Daoy (cell line): ENCODE measurements at regions not wholly inside any gene's neighbourhood (a gene's known extent, or its start where the extent isn't known, plus 50 kb on each side); places are given as distances from the start of the nearest gene placed in this dataset.

Experiments
- DNase-seq: peaks from one replicate; pipeline ENCODE4 v3.0.0-alpha.2; 2015; ENCODE audit warnings: low read depth

GRCh38 chr7:67683628-67684027, 687.0 kb downstream of the TYW1 start:
- no peak for DNase-seq

DNA sequence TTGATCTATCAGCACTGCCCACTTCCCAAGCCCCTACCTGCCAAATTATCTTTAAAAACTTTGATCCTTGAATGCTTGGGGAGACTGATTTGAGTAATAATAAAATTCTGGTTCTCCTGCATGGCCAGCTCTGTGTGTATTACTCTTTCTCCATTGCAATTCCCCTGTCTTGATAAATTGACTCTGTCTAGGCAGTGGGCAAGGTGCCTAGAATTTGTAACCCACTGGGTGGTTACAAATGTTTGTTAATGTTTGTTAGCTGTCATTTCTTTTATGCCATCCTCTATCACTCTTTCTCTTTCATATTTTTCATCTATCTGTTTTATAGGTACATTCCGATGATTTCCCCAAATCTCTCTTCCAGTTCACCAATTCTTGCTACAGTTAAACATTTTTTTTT, 694.1 kb downstream of the TYW1 start:
- no peak for DNase-seq

DNA sequence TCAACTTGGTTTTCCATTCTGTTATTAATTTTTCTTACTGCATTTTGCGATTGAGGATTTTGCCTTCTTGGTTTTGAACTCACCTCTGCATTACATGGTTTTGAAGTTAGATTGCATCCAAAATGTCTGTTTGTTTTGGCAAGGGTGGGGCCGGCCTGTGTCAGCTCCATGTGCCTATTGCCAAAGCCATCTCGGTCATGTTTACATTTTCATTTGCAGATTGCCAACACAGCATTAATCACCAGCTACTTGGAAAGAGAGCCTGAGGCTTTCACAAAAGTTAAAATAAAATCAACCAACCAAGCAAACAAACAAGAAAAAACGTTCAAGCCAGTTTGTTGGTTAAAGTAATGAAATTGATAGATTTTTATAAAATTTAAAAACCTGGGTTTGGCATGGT, 695.8 kb downstream of the TYW1 start:
- no peak for DNase-seq

DNA sequence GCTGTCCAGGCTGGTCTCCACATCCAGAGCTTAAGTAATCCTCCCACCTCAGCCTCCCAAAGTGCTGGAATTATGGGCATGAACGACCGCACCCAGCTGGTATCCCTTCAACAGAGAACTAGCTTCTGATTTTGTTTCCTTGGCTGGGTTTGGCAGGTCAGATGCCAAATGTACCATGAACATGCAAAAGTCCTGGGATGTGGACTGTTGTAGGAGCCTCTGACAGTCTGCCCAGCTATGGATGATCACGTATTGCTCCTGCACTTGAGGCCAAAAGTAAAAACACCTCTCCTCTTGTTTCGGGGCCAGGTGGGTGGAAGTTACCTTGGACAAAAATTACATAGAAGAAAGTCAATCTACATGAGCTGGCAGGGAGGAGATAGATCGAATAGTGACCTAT, 699.5 kb downstream of the TYW1 start:
- DNase-seq: no peak

DNA sequence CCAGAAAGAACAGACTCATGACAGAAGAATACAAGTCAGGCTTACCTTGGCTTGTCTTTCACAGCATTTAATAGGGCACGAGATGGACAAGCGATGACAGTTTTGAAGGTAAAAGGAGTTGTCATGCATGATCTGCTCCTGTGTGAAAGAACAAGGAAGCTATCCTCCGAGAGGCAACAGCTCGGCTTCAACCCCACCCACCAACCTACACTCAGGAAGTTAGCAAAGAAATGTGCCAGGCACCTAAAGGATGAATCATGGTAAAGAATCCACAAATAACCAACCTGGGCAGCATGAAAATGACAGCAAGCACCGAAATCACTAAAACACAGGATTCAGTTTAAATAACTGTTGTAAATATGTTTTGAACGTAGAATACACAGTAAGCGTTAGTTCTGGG, 700.2 kb downstream of the TYW1 start:
- no peak for DNase-seq

GRCh38 chr7:67698354-67698753, 701.7 kb downstream of the TYW1 start:
- DNase-seq: no peak

GRCh38 chr7:67705850-67706249, 709.2 kb downstream of the TYW1 start:
- DNase-seq: no peak

GRCh38 chr7:67711706-67712105, 715.1 kb downstream of the TYW1 start:
- DNase-seq: no peak

- no peak for DNase-seq
These were observed 716.9 kb downstream of the TYW1 start for GRCh38 chr7:67713451-67714056.

DNA sequence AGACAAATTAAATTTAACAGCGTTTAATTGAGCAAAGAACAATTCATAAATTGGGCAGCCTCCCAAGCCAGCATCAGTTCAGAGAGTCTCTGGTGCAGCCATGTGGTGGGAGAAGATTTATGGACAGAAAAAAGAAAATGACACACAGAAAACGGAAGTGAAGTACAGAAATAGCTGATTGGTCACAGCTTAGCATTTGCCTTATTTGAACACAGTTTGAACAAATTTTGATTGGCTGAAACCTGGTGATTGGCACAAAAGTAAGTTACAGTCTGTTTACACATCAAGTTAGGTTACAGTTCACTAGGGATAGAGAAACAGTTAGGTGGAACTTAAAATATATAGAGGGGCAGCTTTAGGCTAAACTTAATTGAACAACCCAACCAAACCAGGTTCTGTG, 720.1 kb downstream of the TYW1 start:
- no peak for DNase-seq

DNA sequence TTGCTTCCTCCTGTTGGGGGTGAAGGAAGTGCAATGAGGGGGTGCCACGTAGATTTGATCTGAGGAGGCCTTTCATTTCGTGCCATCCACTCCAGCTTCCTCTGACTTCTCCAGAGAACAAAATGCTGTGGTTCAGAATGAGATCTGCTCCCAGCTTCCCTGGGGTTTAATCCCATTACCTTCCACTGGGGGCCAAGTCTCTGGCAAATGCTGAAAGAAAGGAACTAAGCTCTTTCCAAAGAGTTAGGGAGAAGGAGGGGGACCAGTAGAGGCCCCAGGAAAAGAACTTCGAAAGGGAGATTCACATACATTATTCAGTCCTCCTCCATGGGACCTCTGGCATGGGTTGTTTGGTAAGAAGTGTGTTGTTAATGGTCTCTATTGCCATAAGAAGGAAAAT, 727.0 kb downstream of the TYW1 start:
- no peak for DNase-seq

DNA sequence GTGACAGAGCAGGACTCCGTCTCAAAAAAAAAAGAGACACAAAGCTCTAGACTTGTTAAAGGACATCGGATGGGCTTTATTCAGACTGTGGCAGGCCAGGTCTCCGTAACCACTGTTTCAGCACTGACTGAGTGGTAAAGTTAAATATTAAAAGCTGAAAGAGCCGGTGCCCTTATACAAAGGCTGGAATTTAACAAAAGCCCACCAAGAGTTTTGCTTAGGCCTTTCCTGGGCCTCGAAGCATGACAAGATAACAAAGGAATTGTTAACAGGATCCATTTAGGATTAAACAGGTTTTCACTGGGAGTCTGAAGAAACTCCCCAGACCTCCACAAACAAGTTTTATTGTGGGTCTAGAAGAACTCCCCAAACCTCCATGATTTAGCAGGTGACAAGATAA, 727.8 kb downstream of the TYW1 start:
- no peak for DNase-seq

DNA sequence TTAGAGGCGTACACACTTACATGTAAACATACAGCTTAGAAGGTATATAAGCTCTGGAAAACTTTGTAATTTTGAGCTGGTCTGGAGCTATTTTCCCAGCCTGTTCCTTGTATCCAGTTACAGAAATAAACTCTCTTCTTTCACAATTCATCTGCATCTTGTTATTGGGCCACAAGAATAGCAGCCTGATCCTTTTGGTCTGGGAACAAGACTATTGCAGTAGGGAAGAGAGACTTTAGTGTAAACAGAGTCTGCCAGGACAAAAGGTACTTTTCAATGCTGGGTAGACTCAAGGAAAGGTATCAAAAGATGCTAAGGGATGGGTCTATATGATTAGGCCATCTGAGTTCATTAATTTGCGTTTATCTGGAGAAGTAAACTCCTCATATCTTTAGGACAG, 728.3 kb downstream of the TYW1 start:
- DNase-seq: no peak

- DNase-seq: no peak
These were observed 728.8 kb downstream of the TYW1 start for GRCh38 chr7:67725423-67725822.

DNA sequence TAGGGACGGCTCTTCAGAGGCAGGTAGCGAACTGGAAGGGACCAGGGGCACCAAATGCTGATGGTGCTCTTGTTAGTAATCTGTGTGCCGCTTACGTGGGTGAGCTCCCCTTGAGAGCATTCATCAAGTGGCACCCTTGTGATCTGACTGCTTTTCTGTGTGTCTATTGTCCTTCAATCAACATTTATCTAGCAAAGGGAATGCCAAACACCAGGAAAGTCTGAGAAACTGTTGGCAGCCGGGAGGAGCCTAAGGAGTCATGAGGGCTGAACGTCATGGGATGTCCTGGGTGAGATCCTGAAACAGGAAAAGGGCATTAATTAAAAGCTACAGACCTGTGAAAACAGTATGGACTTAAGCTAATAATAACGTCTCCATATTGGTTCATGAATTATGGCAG, 733.1 kb downstream of the TYW1 start:
- DNase-seq: no peak

DNA sequence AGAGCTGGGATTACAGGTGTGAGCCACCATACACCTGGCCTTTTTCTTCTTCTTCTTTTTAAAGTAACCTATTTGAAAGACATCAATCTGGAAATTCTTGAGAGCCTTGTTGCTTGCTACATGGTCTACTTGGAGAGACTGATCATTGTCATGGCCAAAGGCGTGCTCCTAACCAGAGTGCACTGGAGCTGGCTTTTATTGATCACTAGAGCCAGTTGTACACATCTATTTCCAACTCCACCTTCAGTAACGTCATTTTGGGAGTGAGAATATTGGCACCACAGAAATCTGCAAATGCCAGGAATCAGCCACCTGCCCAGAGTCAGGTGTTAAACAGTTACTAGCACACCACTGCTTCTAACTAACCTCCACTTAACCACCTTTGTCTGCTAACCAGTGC, 735.1 kb downstream of the TYW1 start:
- no peak for DNase-seq

GRCh38 chr7:67732898-67733297, 736.3 kb downstream of the TYW1 start:
- DNase-seq: no peak

DNA sequence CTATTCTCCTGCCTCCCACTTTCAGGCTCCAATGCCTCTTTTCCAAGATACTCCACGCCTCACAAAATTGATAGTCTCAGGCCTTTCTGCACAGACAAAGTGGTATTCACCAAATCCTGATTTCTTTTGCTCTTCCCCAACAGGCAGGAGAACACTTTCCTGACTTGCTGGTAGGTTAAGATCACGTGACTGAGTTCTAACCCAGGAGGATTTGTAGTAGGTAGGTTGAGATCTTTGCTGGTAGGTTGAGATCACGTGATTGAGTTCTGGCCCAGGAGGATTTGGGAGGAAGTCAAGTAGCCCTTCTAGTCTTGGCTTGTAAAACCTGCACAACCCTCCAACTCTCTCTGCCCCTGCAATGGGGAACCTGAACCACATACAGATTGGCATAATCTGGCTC, 741.5 kb downstream of the TYW1 start:
- DNase-seq: no peak

- DNase-seq: no peak
These were observed 742.3 kb downstream of the TYW1 start for GRCh38 chr7:67738958-67739357.

DNA sequence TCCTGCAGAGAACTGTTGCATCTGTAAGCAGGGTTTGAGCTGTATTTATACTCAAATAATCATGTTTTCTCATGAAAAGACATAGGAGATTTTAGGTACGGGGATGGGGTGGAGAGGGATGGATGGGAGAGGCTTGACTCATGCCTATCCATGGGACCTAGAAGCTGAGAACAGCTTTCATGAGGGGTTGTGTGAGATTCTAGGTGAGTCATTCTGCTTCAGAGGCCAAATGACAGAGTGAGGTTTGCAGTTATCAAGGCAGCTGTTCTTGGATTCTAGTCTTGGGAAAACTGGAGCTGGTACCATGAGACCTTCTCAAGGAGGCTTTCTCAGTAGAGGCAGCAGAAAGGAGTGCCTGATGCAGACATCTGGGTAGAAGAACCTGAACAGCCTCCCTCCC, 746.9 kb downstream of the TYW1 start:
- no peak for DNase-seq

DNA sequence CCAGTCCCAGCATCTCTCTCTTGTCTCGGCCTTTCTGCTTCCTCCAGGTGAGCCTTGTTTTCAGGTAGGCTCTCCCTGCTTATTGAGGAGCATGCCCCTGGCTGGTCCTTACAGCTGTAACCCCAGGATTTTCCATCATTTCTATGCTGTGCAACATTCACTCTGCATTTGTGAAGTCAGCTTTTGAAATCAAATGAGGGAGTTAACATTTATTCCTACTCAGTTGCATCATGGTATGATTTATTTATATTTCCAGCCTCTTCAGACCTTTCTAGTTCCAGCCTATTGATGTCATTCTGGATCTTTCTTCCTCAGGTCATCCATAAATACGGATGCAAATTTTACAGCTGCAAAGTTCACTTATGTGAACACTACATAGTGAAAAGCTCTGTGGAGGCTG, 755.6 kb downstream of the TYW1 start:
- DNase-seq: no peak

GRCh38 chr7:67753891-67754290, 757.3 kb downstream of the TYW1 start:
- no peak for DNase-seq

DNA sequence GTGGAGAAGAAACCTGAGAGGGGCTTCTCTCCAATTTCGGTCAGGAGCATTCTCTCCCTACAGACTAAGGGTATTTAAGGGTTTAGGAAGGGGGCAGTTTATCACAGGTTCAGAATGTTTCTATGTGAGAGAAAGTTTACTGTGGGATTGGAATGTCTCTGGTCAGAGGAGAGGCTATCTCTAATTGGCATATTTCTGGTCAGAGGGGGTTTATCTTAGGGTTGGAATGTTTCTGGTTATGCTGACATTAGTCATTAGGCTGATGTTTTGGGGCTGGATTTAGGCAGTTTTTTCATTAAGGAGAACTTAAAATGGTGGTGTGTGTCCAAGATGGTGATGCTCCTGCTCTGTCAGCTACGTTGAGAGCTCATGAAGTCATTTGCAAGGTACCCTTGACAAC, 758.0 kb downstream of the TYW1 start:
- DNase-seq: no peak

DNA sequence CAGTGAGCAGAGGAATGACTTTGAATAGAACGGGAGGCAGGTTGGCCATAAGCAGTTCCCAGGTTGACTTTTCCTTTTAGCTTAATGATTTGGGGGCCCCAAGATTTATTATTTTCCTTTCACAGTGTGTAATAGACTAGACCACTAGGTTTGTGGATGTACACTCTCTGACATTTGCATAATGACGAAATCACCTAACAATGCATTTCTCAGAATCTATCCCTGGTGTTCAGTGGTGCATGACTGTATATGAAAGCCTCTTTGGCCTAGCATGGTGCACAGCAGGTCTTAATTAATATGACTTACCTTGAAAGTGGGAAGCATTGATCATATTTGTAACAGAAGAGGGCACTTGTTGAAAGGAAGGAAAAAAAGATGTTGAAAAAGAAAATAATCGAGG, 761.9 kb downstream of the TYW1 start:
- no peak for DNase-seq

DNA sequence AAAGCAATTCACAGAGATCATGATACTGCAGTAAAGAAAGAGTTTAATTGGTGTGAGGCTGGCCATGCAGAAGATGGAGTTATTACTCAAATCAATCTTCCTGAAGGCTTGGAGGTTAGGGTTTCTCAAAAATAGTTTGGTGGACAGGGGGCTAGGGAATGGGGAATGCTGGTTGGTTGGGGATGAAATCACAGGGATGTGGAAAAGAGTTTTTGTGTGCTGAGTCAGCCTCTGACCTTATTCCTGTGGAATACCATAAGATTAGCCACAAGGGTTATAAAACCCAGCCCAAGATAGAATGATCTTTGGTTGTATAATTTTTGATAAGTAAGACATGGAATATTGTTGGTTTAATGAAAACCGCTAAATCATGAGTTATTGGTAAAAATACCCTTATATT, 764.3 kb downstream of the TYW1 start:
- DNase-seq: no peak
